Hepatocyte (in vitro differentiated cells): ENCODE measurements at regions not wholly inside any gene's neighbourhood (a gene's known extent, or its start where the extent isn't known, plus 50 kb on each side); places are given as distances from the start of the nearest gene placed in this dataset.

Experiments used
- EZH2 ChIP-seq: fragments of 200-600 bp; sonication (generic); IDR thresholded peaks from 2 replicates; pipeline ENCODE4 v1.6.1; 2016; ENCODE audit warnings: antibody characterized with exemption, mild to moderate bottlenecking, borderline replicate concordance
- EZH2phosphoT487 ChIP-seq: fragments of 200-600 bp; sonication (generic); IDR thresholded peaks from one replicate; pipeline ENCODE4 v1.6.1; 2018; ENCODE audit warnings: antibody characterized with exemption, mild to moderate bottlenecking, low read depth, moderate library complexity; ENCODE audit not compliant: unreplicated experiment, severe bottlenecking
- TF ChIP-seq, protein P1 (sequence below): fragments of 200-600 bp; sonication (generic); IDR thresholded peaks from 2 replicates; pipeline ENCODE4 v1.5.1; 2016; ENCODE audit warnings: antibody characterized with exemption, mild to moderate bottlenecking; ENCODE audit not compliant: poor library complexity

DNA sequence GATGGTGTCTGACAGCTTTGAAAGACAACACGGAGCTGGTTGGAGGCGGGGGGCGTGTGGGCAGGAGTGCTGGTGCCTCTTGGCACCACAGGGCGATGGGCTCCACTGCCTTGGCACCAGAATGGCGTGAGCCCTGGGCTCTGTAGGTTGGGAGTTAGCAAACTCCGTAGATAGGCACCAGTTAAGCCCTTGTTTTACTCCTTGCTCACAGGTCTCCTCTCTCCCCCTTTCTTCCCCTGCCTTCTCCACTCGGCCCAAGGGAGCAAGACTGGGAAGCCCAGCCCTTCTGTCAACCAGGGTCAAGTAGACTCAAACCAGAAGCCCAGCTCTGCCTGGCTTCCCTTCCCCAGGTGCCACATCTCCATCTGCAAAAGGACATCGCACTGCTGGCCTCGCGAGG is 281.7 kb upstream of the ID2 start:
- TF ChIP-seq, protein P1, sequence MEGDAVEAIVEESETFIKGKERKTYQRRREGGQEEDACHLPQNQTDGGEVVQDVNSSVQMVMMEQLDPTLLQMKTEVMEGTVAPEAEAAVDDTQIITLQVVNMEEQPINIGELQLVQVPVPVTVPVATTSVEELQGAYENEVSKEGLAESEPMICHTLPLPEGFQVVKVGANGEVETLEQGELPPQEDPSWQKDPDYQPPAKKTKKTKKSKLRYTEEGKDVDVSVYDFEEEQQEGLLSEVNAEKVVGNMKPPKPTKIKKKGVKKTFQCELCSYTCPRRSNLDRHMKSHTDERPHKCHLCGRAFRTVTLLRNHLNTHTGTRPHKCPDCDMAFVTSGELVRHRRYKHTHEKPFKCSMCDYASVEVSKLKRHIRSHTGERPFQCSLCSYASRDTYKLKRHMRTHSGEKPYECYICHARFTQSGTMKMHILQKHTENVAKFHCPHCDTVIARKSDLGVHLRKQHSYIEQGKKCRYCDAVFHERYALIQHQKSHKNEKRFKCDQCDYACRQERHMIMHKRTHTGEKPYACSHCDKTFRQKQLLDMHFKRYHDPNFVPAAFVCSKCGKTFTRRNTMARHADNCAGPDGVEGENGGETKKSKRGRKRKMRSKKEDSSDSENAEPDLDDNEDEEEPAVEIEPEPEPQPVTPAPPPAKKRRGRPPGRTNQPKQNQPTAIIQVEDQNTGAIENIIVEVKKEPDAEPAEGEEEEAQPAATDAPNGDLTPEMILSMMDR = no peak
- TF ChIP-seq EZH2 (no peak), EZH2phosphoT487 (no peak)
